MM.1S (cell line): ENCODE measurements at regions not wholly inside any gene's neighbourhood (a gene's known extent, or its start where the extent isn't known, plus 50 kb on each side); places are given as distances from the start of the nearest gene placed in this dataset.

Experiments
- DNase-seq: peaks from one replicate; pipeline ENCODE4 v3.0.0-alpha.2; 2015
- H2AFZ ChIP-seq: fragments of 300-600 bp; sonication (generic); 2 replicates; pipeline ENCODE4 v1.6.0; 2016; ENCODE audit warnings: antibody characterized with exemption, low read length
- H3F3A ChIP-seq: fragments of 300-600 bp; sonication (generic); 2 replicates; pipeline ENCODE4 v1.6.1; 2016; ENCODE audit warnings: mild to moderate bottlenecking, antibody characterized with exemption, low read length, moderate library complexity, mixed read lengths; ENCODE audit not compliant: insufficient read depth
- H3K27ac ChIP-seq: fragments of 300-600 bp; sonication (generic); 2 replicates; pipeline ENCODE4 v1.5.1; 2016; ENCODE audit warnings: mild to moderate bottlenecking, low read length
- H3K27me3 ChIP-seq: fragments of 300-600 bp; sonication (generic); replicated peaks from 2 replicates; pipeline ENCODE4 v1.6.0; 2016; ENCODE audit warnings: low read length; ENCODE audit not compliant: insufficient read depth
- H3K36me3 ChIP-seq: fragments of 300-600 bp; sonication (generic); replicated peaks from 2 replicates; pipeline ENCODE4 v1.6.1; 2016; ENCODE audit warnings: mild to moderate bottlenecking, low read length, mixed read lengths; ENCODE audit not compliant: insufficient read depth
- H3K4me1 ChIP-seq: fragments of 300-600 bp; sonication (generic); 2 replicates; pipeline ENCODE4 v1.6.1; 2016; ENCODE audit warnings: low read length, mixed read lengths
- H3K4me2 ChIP-seq: fragments of 300-600 bp; sonication (generic); 2 replicates; pipeline ENCODE4 v1.6.0; 2016; ENCODE audit warnings: low read depth, low read length
- H3K4me3 ChIP-seq: fragments of 300-600 bp; sonication (generic); 2 replicates; pipeline ENCODE4 v1.5.1; 2016; ENCODE audit warnings: low read length, mixed read lengths
- H3K79me2 ChIP-seq: fragments of 300-600 bp; sonication (generic); 2 replicates; pipeline ENCODE4 v1.6.1; 2016; ENCODE audit warnings: mixed run types, low read length, mixed read lengths
- H3K9ac ChIP-seq: fragments of 300-600 bp; sonication (generic); 2 replicates; pipeline ENCODE4 v1.6.1; 2016; ENCODE audit warnings: low read length, mixed read lengths
- H3K9me2 ChIP-seq: fragments of 300-600 bp; sonication (generic); replicated peaks from 2 replicates; pipeline ENCODE4 v1.6.1; 2016; ENCODE audit warnings: mild to moderate bottlenecking, low read length, mixed read lengths; ENCODE audit not compliant: insufficient read depth
- H3K9me3 ChIP-seq: fragments of 300-600 bp; sonication (generic); replicated peaks from 2 replicates; pipeline ENCODE4 v1.6.1; 2016; ENCODE audit warnings: mild to moderate bottlenecking, low read length, mixed read lengths; ENCODE audit not compliant: insufficient read depth
- H4K20me1 ChIP-seq: fragments of 300-600 bp; sonication (generic); 2 replicates; pipeline ENCODE4 v1.6.1; 2016; ENCODE audit warnings: mild to moderate bottlenecking, low read length, moderate library complexity, mixed read lengths; ENCODE audit not compliant: insufficient read depth
- EZH2 ChIP-seq: fragments of 300-600 bp; sonication (generic); optimal IDR thresholded peaks from 2 replicates; pipeline ENCODE3; 2017; ENCODE audit warnings: low read depth, mild to moderate bottlenecking, antibody characterized with exemption, low read length, mixed read lengths
- EZH2phosphoT487 ChIP-seq: fragments of 300-600 bp; sonication (generic); IDR thresholded peaks from 2 replicates; pipeline ENCODE4 v1.6.1; 2018; ENCODE audit warnings: antibody characterized with exemption, low read length
- TF ChIP-seq, protein P1 (sequence below): fragments of 300-600 bp; sonication (generic); IDR thresholded peaks from 2 replicates; pipeline ENCODE4 v1.5.1; 2016; ENCODE audit warnings: antibody characterized with exemption, low read length, mixed read lengths

GRCh38 chr13:107452833-107453232 lies 762.5 kb downstream of the LIG4 start:
- no peaks in the 10 kb centered on the region for H4K20me1 ChIP-seq
- H3K79me2 ChIP-seq: no peaks in the 10 kb centered on the region
- H3K27ac ChIP-seq: no peak overlapping the region
- TF ChIP-seq, protein P1, sequence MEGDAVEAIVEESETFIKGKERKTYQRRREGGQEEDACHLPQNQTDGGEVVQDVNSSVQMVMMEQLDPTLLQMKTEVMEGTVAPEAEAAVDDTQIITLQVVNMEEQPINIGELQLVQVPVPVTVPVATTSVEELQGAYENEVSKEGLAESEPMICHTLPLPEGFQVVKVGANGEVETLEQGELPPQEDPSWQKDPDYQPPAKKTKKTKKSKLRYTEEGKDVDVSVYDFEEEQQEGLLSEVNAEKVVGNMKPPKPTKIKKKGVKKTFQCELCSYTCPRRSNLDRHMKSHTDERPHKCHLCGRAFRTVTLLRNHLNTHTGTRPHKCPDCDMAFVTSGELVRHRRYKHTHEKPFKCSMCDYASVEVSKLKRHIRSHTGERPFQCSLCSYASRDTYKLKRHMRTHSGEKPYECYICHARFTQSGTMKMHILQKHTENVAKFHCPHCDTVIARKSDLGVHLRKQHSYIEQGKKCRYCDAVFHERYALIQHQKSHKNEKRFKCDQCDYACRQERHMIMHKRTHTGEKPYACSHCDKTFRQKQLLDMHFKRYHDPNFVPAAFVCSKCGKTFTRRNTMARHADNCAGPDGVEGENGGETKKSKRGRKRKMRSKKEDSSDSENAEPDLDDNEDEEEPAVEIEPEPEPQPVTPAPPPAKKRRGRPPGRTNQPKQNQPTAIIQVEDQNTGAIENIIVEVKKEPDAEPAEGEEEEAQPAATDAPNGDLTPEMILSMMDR: no peak
- no peak for TF ChIP-seq EZH2
- no peak for TF ChIP-seq EZH2phosphoT487
- H3K9ac ChIP-seq: no peak overlapping the region
- H3F3A ChIP-seq: no peaks in the 10 kb centered on the region
- H3K9me2 ChIP-seq: no peaks in the 10 kb centered on the region
- no peaks in the 10 kb centered on the region for H3K4me1 ChIP-seq
- H3K36me3 ChIP-seq: no peaks in the 10 kb centered on the region
- no peak overlapping the region for H2AFZ ChIP-seq
- DNase-seq: no peak
- no peak overlapping the region for H3K4me3 ChIP-seq
- H3K4me2 ChIP-seq: no peak overlapping the region
- no peaks in the 10 kb centered on the region for H3K9me3 ChIP-seq
- no peaks in the 10 kb centered on the region for H3K27me3 ChIP-seq

DNA sequence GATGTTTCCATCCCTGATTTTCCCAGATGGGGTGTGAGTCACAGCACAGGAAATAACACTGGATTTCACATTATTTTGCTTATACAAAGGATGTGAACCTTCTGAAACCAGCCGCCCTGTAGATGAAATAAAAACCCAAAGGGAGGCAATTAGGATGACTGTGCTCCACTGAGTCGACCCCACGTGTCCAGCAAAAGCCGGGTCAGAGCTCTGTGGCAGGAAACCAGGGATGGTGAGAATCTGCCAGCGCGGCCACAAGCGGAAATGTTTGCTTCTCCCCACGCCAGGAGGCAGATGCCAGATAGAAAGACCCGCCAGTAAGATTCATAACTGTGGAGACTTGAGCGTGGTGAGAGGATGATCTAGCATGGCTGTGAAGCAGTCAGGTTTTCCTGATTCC lies 764.4 kb downstream of the LIG4 start:
- Histone ChIP-seq H3K9me2 (no peaks in the 10 kb centered on the region), H3K79me2 (no peaks in the 10 kb centered on the region), H3K9ac (no peak overlapping the region), H3F3A (no peaks in the 10 kb centered on the region), H3K36me3 (no peaks in the 10 kb centered on the region), H3K9me3 (no peaks in the 10 kb centered on the region), H3K27me3 (no peaks in the 10 kb centered on the region), H4K20me1 (no peaks in the 10 kb centered on the region), H3K4me1 (no peaks in the 10 kb centered on the region), H2AFZ (no peak overlapping the region), H3K4me2 (no peak overlapping the region), H3K27ac (no peak overlapping the region), H3K4me3 (no peak overlapping the region)
- peak; percentile 60 for DNase-seq
- no peak for TF ChIP-seq EZH2phosphoT487
- TF ChIP-seq, protein P1: no peak
- no peak for TF ChIP-seq EZH2

GRCh38 chr13:107450431-107450830 lies 764.9 kb downstream of the LIG4 start:
- no peak overlapping the region for H3K4me2 ChIP-seq

More at GRCh38 chr13:107450431-107450830, 764.9 kb downstream of the LIG4 start:
- Histone ChIP-seq H3F3A (no peaks in the 10 kb centered on the region), H3K9me2 (no peaks in the 10 kb centered on the region), H2AFZ (no peak overlapping the region), H4K20me1 (no peaks in the 10 kb centered on the region), H3K9me3 (no peaks in the 10 kb centered on the region), H3K27me3 (no peaks in the 10 kb centered on the region), H3K4me1 (no peaks in the 10 kb centered on the region), H3K79me2 (no peaks in the 10 kb centered on the region), H3K36me3 (no peaks in the 10 kb centered on the region), H3K27ac (no peak overlapping the region), H3K9ac (no peak overlapping the region), H3K4me3 (no peak overlapping the region)
- TF ChIP-seq, protein P1: no peak
- no peak for DNase-seq
